ENCODE measurements at regions not wholly inside any gene's neighbourhood (a gene's known extent, or its start where the extent isn't known, plus 50 kb on each side); places are given as distances from the start of the nearest gene placed in this dataset.
"Not testable (repeated sequence)": the region's sequence is repeated elsewhere in the genome, so short reads cannot be mapped to it uniquely, and the experiment has no call there.

DNA sequence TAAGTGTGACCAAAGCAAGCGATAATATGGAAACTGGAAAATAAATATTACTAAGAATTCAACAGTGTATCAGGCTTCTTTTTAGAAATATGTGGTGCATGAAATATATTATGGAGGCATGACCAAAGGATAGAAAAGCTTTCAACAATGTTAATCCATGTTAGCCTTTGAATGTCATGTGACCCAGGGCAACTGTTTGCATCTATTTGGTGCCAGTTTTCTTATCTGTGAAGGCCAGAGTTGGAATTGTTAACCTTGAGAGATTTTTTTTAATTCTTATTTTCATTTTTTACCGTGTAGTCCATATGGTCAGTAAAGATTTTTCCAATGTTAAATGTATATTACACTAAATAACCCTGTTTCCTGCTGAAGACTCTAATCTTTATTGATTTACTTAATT lies 411.1 kb downstream of the BCKDHB start:
- H3K27ac ChIP-seq (ENCODE audit: poor library complexity, severe bottlenecking), result no peak overlapping the region
- H3K4me1 ChIP-seq (ENCODE audit: insufficient read depth, poor library complexity, severe bottlenecking), result peaks cover 8% of the 10 kb centered on the region
- DNase-seq (ENCODE audit: low spot score) (no peak), ATAC-seq (ENCODE audit: low read depth) (no peak)
- no peak overlapping the region for H3K4me3 ChIP-seq (ENCODE audit: severe bottlenecking)
- H3K36me3 ChIP-seq (ENCODE audit: low read depth), result 0 out of 2 replicates have a peak, but pooled peaks cover 3% of the 10 kb centered on the region
- H3K9me3 ChIP-seq (ENCODE audit: severe bottlenecking), result no peaks in the 10 kb centered on the region
- TF ChIP-seq, protein P1, sequence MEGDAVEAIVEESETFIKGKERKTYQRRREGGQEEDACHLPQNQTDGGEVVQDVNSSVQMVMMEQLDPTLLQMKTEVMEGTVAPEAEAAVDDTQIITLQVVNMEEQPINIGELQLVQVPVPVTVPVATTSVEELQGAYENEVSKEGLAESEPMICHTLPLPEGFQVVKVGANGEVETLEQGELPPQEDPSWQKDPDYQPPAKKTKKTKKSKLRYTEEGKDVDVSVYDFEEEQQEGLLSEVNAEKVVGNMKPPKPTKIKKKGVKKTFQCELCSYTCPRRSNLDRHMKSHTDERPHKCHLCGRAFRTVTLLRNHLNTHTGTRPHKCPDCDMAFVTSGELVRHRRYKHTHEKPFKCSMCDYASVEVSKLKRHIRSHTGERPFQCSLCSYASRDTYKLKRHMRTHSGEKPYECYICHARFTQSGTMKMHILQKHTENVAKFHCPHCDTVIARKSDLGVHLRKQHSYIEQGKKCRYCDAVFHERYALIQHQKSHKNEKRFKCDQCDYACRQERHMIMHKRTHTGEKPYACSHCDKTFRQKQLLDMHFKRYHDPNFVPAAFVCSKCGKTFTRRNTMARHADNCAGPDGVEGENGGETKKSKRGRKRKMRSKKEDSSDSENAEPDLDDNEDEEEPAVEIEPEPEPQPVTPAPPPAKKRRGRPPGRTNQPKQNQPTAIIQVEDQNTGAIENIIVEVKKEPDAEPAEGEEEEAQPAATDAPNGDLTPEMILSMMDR (IDR thresholded peaks at IDR 0.05; ENCODE audit: poor library complexity, severe bottlenecking), result no peak
- H3K27me3 ChIP-seq (ENCODE audit: insufficient read depth, poor library complexity, severe bottlenecking), result no peaks in the 10 kb centered on the region

- H3K36me3 ChIP-seq (ENCODE audit: low read depth); H3K27ac ChIP-seq (ENCODE audit: poor library complexity, severe bottlenecking); H3K4me3 ChIP-seq (ENCODE audit: severe bottlenecking); ATAC-seq (ENCODE audit: low read depth); H3K9me3 ChIP-seq (ENCODE audit: severe bottlenecking); DNase-seq (ENCODE audit: low spot score); H3K27me3 ChIP-seq (ENCODE audit: insufficient read depth, poor library complexity, severe bottlenecking); H3K4me1 ChIP-seq (ENCODE audit: insufficient read depth, poor library complexity, severe bottlenecking): not testable (repeated sequence)
Measured at GRCh38 chr6:80510521-80510920, 404.1 kb downstream of the BCKDHB start.

DNA sequence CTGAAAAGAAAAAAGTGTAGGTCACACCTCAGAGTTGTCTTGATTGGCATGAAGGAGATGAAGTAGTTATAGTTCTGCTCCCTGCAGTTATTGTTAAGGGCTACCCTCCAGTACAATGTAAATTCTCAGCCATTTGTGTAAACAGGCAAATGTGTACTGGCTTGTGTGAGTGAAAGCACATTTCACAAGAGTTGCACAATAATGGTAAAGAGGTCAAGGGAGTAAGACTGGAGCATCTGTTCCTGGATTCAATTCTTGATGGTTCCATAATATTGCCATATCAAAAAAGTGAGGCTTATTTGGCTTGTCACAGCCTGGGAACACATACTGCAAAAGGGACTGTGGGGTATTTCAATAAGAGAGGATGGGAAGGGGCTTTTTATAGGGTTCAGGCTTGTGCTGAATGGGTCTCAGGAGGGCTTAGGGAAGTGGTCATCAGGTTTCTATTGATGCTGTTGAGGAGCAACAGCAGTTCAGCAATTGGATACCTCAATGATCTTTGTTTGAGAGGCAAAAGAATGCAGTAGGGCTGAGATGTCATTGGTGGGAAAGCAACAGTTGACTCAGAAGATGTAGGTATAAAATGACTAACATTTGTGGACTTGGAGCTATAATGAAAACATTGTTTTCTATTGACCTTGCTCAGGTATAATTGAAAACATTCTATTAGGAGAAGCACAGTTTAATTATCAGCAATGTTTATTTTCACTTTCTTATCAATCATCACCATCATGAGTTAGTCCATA lies 402.6 kb downstream of the BCKDHB start:
- ATAC-seq (ENCODE audit: low read depth) (peak; percentile 25; the same call in 1 of the 3 replicates), DNase-seq (ENCODE audit: low spot score) (no peak)
- TF ChIP-seq, protein P1 (IDR thresholded peaks at IDR 0.05; ENCODE audit: poor library complexity, severe bottlenecking), result no peak
- Histone ChIP-seq H3K27ac (ENCODE audit: poor library complexity, severe bottlenecking) (no peak overlapping the region), H3K4me1 (ENCODE audit: insufficient read depth, poor library complexity, severe bottlenecking) (no peaks in the 10 kb centered on the region), H3K36me3 (ENCODE audit: low read depth) (no peaks in the 10 kb centered on the region), H3K4me3 (ENCODE audit: severe bottlenecking) (no peak overlapping the region), H3K27me3 (ENCODE audit: insufficient read depth, poor library complexity, severe bottlenecking) (no peaks in the 10 kb centered on the region), H3K9me3 (ENCODE audit: severe bottlenecking) (no peaks in the 10 kb centered on the region)

DNA sequence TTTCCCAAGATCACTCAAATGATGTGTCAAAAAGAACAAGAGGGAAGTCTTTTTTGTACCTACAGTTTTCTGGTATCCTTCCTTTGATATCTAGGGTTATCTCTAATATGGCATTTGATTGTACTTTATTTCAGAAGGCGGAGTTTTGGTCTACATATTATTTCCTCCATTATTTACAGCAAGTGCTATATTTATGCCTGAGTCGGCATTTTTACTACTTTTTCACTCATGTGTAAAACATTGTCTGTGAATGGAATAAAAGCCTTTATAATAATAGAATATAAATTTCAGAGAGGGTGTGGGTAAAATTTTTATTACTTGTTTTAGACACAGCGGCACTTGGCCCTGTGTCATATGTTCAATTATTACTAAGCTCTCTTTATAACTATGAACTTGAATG lies 398.4 kb downstream of the BCKDHB start:
- Histone ChIP-seq H3K27ac (ENCODE audit: poor library complexity, severe bottlenecking) (no peak overlapping the region), H3K9me3 (ENCODE audit: severe bottlenecking) (no peaks in the 10 kb centered on the region), H3K4me1 (ENCODE audit: insufficient read depth, poor library complexity, severe bottlenecking) (no peaks in the 10 kb centered on the region), H3K27me3 (ENCODE audit: insufficient read depth, poor library complexity, severe bottlenecking) (no peaks in the 10 kb centered on the region), H3K4me3 (ENCODE audit: severe bottlenecking) (no peak overlapping the region), H3K36me3 (ENCODE audit: low read depth) (no peaks in the 10 kb centered on the region)
- DNase-seq (ENCODE audit: low spot score) (no peak), ATAC-seq (ENCODE audit: low read depth) (no peak)
- TF ChIP-seq, protein P1 (IDR thresholded peaks at IDR 0.05; ENCODE audit: poor library complexity, severe bottlenecking), result no peak

DNA sequence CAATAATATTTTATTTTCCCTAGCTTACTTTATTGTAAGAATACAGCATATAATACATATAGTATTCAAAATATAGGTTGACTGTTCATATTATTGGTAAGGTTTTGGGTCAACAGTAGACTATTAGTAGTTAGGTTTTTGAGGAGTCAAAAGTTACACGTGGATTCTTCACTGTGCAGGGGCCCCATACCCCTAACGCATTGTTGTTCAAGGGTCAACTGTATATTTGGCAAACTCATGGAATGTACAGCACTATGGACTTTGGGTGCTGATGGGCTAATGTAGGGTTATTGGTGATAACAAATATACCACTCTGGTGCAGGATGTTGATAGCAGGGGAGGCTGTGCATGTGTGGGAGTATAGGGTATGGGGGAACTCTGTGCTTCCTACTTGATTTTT lies 397.2 kb downstream of the BCKDHB start:
- Histone ChIP-seq H3K9me3 (ENCODE audit: severe bottlenecking) (no peaks in the 10 kb centered on the region), H3K4me3 (ENCODE audit: severe bottlenecking) (no peak overlapping the region), H3K27me3 (ENCODE audit: insufficient read depth, poor library complexity, severe bottlenecking) (no peaks in the 10 kb centered on the region), H3K4me1 (ENCODE audit: insufficient read depth, poor library complexity, severe bottlenecking) (no peaks in the 10 kb centered on the region), H3K27ac (ENCODE audit: poor library complexity, severe bottlenecking) (no peak overlapping the region), H3K36me3 (ENCODE audit: low read depth) (no peaks in the 10 kb centered on the region)
- TF ChIP-seq, protein P1 (IDR thresholded peaks at IDR 0.05; ENCODE audit: poor library complexity, severe bottlenecking), result no peak
- DNase-seq (ENCODE audit: low spot score), result no peak
- ATAC-seq (ENCODE audit: low read depth), result no peak
